Stimulated activated CD8-positive, alpha-beta memory T cell treated with anti-CD3 and anti-CD28 coated beads, Interleukin-2, amount 100 ng/mL, for 1 hour (primary cell): ENCODE measurements at regions not wholly inside any gene's neighbourhood (a gene's known extent, or its start where the extent isn't known, plus 50 kb on each side); places are given as distances from the start of the nearest gene placed in this dataset.

ENCODE experiments used
- DNase-seq, 2 donors: peaks; one replicate each; pipeline ENCODE4 v3.0.0-alpha.2; 2020; ENCODE audit warnings: low read depth in 2 of 2

DNA sequence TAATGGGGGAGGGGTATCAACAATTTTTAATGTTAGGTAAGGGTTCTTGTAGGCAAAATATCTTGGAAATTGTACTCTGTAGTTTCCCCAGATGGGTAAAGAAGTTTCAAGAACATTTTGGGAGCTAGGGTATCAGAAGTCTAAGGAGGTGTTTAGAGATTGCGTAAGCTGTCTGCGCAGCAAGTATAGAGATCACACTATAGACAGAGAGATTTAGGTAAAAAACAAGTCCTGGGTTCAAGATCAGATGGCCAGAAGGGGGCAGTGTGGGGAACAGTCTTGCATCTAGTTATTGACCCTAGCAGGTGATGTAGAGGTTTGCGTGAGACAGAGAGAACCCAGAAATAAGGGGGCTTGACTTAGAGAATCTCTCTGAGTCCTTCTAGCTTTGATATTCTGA lies 80.8 kb downstream of the S1PR1 start:
- no peak for DNase-seq

DNA sequence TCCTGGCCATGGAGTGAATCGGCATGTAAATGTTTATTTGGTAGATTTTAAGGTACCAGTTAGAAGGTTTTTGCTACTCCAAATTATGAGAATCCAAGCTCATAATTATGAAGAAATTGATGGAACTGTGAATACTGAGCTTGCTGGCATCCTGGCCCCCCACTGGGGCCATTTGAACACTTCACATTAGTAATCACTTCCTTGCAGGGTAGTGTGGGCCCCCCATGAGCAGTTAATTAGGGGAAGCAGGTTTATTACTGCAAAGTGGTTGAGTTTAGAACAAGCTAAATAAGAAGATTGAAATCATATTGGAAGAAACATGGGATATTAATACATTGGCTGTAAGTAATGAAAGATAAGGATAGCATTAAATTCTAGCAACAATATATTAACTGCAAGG lies 86.7 kb downstream of the S1PR1 start:
- DNase-seq = no peak

DNA sequence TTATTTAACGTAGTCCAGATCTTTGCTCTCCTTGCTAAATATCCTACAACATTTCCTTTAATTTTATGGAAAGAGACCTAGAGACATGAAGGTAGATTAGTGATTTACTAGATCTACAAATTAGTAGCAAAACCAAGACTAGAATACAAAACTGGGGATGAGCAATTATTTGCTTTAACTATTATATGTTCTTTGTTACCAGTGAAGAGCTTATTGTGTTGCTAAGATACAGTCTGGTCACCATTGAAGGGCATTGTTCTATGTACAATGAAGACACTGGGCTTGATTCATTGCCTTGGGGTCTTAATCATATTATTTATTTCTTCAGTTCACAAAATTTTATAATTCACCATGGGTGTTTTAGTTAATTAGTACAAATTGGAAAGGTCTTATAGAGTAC lies 88.3 kb downstream of the S1PR1 start:
- no peak for DNase-seq

DNA sequence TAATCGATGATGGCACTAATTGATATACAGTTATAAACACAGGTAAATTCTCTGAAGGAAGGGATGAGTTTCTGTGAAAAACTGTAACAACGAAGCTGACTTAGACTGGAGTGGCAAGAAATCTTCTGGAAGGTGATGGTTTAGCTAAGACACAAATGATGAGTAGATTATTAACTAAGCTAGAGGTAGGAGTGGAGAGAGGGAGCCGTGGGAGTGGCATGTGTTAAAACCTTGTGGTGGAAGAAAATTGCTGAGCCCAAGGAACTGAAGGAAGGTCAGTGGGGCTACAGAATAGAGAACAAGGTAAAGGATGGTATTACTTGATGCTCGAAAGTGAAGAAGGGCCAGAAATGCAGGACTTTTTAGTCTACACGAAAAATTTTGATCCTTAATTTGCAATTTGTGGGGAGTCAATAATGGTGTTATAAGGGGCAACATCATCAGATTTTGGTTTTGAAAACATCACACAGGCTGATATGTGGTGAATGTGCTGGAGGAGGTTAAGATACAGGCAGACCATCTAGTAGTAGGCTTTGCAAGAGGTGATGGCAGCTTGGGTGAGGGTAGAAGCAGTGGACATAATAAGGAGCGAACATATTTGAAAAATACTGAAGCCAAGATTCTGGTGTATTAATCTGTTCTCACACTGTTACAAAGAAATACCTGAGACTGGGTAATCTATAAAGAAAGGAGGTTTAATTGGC lies 93.8 kb downstream of the S1PR1 start:
- DNase-seq = no peak

DNA sequence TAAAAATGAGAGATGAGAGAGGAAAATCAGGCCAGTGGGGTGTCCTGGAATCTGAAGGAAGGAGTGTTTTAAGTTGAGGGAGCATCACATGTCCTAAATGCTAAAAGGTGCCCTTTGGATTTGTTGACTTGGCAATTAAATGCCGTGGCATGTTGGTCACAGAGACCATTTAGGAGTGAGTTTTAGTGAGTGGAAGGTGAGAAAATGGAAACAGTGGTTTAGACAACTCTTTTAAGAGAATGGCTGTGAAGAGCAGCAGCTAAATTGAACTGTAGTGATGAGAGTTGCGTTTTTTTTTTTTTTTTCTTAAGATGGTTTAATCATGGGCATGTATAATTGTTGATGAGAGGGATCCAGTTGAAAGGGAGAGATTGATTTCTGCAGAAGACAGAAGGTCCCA lies 95.0 kb downstream of the S1PR1 start:
- no peak for DNase-seq

DNA sequence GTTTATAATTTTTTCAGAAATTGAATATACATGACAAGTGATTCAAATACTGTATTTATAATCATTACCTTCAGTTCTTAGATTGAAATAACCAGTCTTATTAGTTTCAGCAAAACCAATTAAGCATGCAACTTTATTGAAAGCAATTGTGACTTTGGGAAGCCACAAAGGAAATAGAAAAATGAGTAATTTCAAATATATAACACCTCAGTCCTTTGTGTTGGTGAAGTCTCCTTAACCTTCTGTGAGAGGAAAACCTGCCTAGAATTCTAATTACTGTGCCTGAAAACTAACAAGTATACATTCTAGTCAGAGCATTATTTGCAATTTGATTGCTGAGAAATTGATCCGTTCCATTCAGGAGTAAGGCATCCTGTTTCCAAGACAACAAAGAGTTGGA lies 95.8 kb downstream of the S1PR1 start:
- no peak for DNase-seq

DNA sequence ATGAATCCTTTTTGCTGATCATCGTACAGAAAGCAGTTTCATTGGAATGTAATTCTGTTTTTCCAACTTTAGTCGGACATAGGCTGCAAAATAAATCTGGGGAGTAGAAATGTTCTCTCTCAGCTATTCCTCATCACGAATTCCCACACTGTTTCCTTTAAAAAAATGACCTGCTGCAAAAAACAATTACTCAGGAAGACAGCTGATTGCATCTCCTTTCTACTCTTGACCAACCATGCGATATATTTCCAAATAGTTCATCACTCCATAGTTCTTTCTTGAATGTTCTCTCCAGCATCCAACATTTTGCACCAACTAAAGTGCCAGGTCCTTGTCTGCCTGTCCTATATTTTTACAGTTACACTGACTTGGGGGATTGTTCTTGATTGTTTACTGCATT lies 96.4 kb downstream of the S1PR1 start:
- no peak for DNase-seq

DNA sequence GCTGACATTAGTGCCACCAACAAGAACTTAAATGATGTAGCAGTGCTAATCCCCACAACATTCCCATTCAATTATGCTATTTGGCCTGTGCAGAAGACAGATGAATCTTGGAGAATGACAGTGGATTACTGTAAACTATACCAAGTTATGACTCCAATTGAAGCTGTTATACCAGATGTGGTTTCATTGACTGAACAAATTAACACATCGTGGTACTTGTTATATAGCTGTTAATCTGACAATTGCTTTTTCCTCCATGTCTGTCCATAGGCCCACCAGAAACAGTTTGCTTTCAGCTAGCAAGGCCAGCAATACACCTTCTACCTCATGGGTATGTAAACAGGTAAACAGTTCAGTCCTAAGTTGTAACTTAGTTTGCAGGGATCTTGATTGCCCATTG lies 101.1 kb downstream of the S1PR1 start:
- DNase-seq = no peak

DNA sequence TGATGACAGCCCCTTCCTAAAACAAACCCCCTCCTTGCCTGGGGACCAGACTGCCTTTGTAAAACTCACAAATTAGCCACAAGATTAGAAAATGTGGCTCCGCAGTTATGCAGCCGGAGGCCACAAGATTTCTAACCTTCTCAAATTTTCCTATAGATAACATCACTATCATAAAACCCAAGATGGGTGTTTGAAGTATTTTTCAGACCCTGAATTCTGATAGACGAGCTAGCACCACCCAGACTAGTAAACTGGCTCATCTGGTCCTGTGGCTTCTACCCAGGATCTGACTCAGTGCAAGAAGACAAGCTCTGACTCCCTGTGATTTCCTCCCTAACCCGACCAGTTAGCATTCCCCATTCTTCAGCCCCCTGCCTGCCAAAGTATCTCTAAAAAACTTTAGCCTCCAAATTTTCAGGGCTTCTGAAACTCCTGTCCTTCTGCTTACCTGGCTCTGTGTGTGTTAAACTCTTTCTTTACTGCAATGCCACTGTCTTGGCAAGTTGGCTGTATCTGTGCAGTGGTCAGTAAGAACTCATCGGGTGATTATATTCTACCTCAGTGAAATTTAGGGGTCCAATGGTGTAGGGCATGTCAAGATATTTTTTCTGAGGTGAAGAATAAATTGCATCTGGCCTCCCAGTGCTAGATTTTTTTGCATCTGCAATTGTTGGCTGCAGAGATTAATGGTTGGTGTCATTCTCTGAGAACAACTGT lies 102.1 kb downstream of the S1PR1 start:
- peak in 1 of 2 donors; percentile 6 for DNase-seq

DNA sequence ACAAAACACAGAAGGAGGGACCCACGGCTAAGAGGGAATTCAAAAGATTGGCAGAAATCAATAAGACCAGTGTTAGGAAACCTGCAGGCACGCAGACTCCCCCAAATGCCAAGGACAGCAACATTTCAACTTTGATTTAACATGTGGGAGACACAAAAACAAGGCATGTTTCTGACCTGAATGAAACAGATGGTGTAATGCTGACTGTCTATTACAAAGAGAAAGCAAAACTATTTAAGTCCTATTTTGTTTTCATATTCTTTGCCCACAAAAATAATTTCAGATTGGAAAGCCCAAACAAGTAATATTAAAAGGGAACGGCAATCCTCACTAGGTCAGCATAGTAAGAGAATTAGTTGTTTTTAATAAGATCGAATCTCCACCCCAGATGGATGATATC lies 107.9 kb downstream of the S1PR1 start:
- no peak for DNase-seq

DNA sequence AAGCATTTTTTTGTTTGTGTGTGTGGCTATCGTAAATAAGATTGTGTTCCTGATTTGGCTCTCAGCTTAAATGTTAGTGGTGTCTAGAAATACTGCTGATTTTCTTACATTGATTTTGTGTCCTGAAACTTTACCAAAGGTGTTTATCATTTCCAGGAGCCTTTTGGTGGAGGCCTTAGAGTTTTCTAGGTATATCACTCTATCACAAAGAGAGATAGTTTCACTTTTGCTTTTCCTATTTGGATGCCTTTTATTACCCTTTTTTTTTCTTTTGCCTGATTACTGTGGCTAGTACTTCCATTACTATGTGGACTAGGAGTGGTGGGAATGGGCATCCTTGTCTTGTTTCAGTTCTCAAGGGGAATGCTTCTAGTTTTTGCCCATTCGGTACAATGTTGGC lies 109.6 kb downstream of the S1PR1 start:
- no peak for DNase-seq

DNA sequence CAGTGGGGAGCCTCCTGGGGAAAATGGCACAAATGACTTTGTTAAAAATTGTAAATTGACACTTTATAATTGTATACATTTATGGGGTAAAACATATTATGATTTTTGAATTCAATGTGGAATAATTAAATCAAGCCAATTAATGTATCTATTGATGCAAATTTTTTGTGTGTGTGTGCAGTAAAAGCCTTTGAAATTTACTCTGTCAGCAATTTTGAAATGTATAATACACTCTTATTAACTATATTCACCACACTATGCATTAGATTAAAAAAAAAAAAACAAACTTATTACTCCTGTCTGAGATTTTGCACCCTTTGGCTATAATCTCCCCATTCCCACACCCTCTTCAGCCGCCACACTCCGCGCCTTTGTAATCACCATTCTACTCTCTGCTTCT lies 119.2 kb downstream of the S1PR1 start:
- no peak for DNase-seq

DNA sequence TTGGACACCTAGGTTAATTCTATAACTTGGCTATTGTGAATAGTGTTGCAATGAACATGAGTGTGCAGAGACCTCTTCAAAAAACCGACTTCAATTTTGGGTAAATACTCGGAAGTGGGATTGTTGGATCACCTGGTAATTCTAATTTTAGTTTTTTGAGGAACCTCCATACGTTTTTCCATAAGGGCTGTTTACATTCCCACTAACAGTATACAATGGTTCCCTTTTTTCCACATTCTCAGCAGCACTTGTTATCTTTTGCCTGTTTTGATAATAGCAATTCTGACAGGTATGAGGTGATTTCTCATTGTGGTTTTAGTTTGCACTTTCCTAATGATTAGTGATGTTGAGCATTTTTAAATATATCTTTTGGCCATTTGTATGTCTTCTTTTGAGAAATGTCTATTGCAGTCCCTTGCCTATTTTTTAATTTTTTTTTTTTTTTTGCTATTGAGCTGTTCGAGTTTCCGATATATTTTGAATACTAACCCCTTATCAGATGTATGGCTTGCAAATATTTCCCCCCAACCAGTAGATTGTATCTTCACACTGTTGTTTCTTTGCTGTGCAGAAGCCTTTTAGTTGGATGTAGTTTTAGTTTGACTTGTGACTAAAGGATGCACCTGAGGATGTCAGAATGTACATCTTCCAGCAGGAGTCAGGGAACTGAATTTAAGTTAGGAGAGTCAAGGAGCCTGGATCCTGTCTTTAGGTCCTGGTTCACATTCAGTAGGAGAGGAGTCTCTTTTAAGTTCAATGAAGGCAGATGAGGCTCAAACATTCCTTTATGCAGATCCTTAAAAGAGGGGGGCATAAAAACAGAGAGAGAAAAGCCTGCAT lies 120.0 kb downstream of the S1PR1 start:
- DNase-seq = no peak

DNA sequence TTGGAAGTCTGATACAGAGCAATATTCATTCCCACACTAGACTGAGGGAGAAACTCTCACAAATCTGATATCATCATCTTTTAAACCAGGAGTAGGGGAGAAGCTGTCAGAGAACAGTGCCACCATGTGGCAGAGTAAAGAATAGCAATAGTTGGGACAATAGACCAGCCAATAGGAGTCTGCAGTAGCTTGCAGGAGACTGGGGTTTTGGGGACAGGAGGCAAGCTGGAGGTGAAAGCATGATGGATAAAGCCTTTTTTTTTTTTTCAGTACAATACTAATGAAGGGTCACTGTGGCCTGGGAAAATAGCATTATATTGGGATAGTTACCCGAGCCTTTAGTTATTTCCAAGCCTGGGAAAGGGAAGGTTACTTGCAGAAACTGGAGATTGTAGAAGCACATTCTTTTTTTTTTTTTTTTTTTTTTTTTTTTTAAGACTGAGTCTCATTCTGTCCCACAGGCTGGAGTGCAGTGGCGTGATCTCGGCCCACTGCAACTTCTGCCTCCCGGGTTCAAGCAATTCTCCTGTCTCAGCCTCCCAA lies 120.7 kb downstream of the S1PR1 start:
- DNase-seq = peak; percentile 29 to 39

DNA sequence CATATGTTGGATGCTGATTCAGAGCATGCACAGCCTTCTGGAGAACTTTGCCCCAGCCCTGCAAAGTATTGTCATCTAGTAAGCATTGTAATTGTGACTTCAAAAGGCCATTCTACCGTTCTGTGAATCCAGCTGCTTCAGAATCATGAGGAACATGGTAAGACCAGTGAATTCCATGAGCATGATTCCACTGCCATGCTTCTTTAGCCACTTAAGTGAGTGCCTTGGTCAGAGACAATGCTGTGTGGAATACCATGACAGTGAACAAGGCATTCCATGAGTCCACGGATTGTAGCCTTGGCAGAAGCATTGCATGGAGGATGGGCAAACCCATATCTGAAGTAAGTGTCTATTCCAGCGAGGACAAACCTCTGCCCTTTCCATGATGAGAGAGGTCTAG lies 123.7 kb downstream of the S1PR1 start:
- no peak for DNase-seq

DNA sequence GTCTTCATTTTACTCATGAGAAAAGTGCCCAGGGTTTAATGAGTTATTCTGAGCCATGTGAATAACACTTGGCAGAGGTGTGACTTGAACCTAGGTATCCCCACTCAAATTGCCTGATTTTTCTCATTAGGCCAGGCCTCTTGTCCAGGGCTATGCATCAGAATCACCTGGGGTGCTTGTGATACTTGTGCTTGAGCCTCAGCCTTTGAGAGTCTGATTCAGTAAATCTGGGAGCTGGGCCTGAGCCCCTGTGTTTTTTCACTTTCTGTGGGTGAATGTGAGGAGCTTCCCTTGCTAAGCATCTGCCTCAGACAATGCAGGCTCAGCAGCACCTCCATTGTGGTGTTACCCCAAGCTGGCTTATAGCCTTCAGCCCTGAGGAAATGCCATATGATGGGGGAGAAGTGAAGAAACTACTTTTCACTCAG lies 127.1 kb downstream of the S1PR1 start:
- DNase-seq = no peak

DNA sequence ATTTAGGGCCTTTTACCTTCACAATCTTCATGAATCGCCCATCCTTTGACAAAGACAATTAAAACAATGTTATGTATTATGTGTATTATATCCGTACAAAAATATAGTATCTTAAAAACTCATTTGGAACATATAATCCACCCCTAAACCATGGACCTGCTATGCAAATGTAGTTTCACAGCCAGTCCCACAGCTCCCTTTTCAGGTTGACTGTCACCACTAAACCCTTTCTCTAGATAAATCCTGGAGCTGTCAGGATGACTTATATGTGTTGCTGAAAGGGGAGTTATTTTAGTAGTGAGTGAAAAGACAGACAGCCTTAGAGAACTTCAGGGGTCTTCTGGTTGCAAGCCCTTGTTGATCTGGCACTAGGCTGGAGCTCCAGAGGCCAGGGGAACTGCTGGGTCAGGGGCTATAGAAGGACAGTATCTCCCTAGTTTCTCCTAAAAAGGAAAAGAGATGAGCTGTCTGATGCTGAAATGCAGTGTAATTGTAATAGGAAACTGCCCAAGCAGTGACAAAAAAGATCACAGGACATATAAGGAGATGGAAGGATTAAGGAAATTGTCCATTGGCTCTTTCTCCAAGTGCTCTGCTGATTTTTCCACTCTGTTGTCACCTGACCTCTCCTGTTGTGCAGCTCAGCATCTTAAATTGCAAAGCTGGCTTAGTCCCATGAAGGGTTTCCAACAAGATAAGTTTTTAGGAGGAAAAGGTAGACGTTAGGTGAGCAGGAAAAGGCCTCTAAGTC lies 127.7 kb downstream of the S1PR1 start:
- DNase-seq = no peak

DNA sequence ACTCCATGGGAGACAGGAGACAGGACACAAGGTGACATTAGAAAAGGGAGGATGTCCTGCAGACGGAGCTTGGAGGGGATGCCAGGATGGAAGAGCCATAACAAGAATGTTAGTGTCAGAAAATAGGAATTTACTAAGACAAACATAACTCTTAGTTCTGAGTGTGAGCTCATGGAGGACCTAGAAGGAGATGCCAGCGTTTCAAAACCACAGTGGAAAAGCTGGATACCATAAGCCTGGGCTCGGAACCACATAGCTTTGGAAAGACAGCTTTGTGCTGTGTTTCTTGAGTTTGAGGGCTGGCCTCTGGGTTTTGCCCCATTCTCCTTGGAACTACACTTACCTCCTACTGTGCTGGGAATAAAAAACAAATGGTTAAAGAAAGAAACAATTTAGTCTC lies 128.4 kb downstream of the S1PR1 start:
- DNase-seq = no peak

DNA sequence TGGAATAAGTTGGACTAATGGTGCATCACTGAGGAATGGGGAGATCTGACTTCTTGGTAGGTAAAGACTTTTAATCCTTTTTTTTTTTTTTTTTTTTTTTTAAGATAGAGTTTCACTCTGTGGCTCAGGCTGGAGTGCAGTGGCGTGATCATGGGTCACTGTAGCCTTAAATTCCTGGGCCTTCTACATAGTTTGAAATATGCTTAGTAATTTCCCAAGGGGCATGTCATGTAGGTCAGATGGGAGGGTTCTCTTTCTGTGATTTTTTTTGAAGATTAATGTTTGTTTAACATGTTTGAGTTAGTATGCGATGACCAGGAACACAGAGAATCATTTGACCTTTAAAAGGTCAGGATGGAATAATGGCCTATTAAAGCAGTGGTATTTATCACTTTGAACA lies 129.1 kb downstream of the S1PR1 start:
- no peak for DNase-seq

DNA sequence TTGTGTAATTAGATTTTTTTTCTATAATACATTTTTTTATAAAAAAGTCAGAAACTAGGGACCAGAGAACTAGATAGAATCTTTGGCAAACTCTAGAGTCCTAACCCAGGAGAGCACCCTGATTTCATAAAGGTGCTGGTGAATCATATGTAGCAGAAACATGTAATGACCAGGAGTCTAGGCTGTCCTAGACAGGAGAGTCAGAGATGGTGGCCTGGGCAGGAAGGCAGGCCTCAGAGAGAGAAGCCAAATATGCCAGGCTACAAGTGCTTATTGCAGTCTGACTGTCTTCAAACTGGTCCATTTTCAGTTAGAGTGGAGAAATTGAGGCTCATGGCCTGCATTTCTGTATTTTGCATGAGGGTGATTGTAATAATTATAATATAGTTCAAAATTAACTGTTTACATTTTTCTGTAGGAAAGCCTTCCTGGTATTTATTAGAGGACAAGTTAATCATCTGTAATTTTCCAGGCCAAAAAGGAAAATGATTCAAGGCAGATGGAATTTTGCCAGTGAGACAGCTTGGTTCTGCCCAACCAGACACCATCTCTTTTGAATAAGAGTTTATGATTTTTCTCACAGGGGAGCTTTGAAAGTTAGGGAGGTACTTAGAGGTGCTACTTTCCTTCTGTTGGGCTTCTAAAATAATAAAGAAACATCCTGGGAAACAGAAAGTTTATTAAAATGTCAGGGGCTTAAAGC lies 129.8 kb downstream of the S1PR1 start:
- no peak for DNase-seq

DNA sequence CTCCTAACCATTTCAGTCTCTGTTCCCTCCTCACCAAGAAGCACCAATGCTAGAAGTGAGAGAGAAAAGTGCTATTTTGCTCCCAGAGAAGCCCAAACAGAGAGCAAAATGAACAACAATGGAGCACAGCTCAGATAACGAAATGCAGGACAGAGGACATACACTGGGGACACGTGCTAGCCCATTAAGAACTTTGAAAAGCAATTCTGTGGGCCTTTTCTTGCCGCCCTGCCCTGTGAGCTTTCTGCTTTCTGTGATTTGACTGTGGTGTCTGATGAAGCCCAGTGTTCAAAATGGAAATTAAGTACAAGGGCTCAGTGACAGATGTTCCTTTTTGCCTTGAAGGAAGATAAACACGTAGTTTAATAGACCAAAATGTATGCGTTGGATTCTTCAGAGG lies 130.8 kb downstream of the S1PR1 start:
- DNase-seq = no peak
